Endothelial cell (in vitro differentiated cells): ENCODE measurements at regions not wholly inside any gene's neighbourhood (a gene's known extent, or its start where the extent isn't known, plus 50 kb on each side); places are given as distances from the start of the nearest gene placed in this dataset.

Experiments
- DNase-seq: peaks from one replicate; pipeline ENCODE4 v3.0.0; 2021; ENCODE audit warnings: low spot score
- H3K27ac Mint-ChIP-seq: one replicate; pipeline ENCODE4 v1.8.0; 2021; ENCODE audit warnings: mixed read lengths, inconsistent platforms; ENCODE audit not compliant: unreplicated experiment
- H3K27me3 Mint-ChIP-seq: one replicate; pipeline ENCODE4 v1.8.0; 2021; ENCODE audit warnings: mild to moderate bottlenecking, moderate library complexity, mixed read lengths, inconsistent platforms; ENCODE audit not compliant: unreplicated experiment
- H3K36me3 Mint-ChIP-seq: one replicate; pipeline ENCODE4 v1.8.0; 2021; ENCODE audit warnings: mild to moderate bottlenecking, low read depth, mixed read lengths, inconsistent platforms; ENCODE audit not compliant: unreplicated experiment
- H3K4me1 Mint-ChIP-seq: one replicate; pipeline ENCODE4 v1.8.0; 2021; ENCODE audit warnings: mild to moderate bottlenecking, mixed read lengths, inconsistent platforms; ENCODE audit not compliant: unreplicated experiment
- H3K4me3 Mint-ChIP-seq: one replicate; pipeline ENCODE4 v1.8.0; 2021; ENCODE audit warnings: mild to moderate bottlenecking, mixed read lengths, inconsistent platforms; ENCODE audit not compliant: unreplicated experiment
- H3K9me3 Mint-ChIP-seq: one replicate; pipeline ENCODE4 v1.8.0; 2021; ENCODE audit warnings: mixed read lengths, inconsistent platforms; ENCODE audit not compliant: unreplicated experiment
- CTCF ChIP-seq: fragments of 200-600 bp; sonication (generic); IDR thresholded peaks from one replicate; pipeline ENCODE4 v1.5.0; 2021; ENCODE audit warnings: antibody characterized with exemption; ENCODE audit not compliant: unreplicated experiment

GRCh38 chr6:150686566-150686965 lies 86.9 kb downstream of the PLEKHG1 start:
- Mint-ChIP-seq H3K27me3 (peaks cover 12% of the 10 kb centered on the region), H3K9me3 (no peaks in the 10 kb centered on the region), H3K4me1 (peaks cover 64% of the 10 kb centered on the region), H3K27ac (no peak overlapping the region), H3K4me3 (no peak overlapping the region), H3K36me3 (peaks cover 32% of the 10 kb centered on the region)
- no peak for DNase-seq
- no peak for TF ChIP-seq CTCF

DNA sequence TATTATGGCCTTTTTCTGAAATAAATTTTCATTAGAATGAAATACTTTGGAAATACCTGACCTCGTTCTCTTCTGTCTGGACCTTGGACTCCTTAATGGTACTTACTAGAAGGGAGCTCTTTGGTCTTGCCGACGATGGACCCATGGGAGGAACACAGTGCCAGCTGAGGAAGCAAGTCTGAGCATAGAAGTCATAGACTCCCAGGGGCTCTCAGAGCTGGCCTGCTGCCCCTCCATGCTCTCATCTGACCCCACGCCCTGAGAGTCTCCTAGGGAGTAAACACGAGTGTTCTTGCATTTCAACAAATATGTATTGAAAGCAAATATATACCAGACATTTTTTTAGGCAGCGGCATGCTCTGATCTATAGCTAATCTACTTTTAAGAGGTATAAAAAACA lies 87.8 kb downstream of the PLEKHG1 start:
- H3K4me1 Mint-ChIP-seq, result peaks cover 57% of the 10 kb centered on the region
- peak overlapping the region; percentile 27 for H3K4me3 Mint-ChIP-seq
- H3K27ac Mint-ChIP-seq, result no peak overlapping the region
- H3K27me3 Mint-ChIP-seq, result peaks cover 8% of the 10 kb centered on the region
- no peak for TF ChIP-seq CTCF
- H3K9me3 Mint-ChIP-seq, result no peaks in the 10 kb centered on the region
- peaks cover 24% of the 10 kb centered on the region for H3K36me3 Mint-ChIP-seq
- DNase-seq, result no peak

- Mint-ChIP-seq H3K4me3 (no peak overlapping the region), H3K27me3 (peaks cover 1% of the 10 kb centered on the region), H3K4me1 (peaks cover 43% of the 10 kb centered on the region), H3K27ac (no peak overlapping the region), H3K36me3 (peaks cover 10% of the 10 kb centered on the region), H3K9me3 (no peaks in the 10 kb centered on the region)
- no peak for DNase-seq
- no peak for TF ChIP-seq CTCF
Observed at GRCh38 chr6:150689900-150690590, 90.4 kb downstream of the PLEKHG1 start.

DNA sequence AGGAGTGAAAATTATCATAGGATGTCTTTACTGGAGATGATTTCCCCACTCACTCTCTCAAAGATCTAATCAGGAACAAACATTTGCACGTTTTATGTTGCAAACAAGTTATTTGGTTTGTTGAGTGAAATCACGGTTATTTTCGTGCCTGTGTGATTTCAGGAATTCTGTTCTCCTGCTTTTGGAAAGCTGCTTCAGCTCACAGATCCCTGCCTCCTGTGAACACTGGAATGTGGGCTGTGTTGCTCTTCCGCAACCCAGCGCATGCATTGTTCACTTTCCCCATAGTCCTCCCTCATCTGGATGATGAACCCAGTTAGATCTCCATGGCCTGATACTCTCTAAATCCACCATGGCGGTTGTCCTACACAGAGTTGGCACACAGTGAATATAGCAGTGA lies 91.0 kb downstream of the PLEKHG1 start:
- no peaks in the 10 kb centered on the region for H3K9me3 Mint-ChIP-seq
- H3K27ac Mint-ChIP-seq, result peak overlapping the region; percentile 13
- no peak overlapping the region for H3K4me3 Mint-ChIP-seq
- TF ChIP-seq CTCF, result no peak
- no peak for DNase-seq
- H3K27me3 Mint-ChIP-seq, result no peaks in the 10 kb centered on the region
- peaks cover 7% of the 10 kb centered on the region for H3K36me3 Mint-ChIP-seq
- peaks cover 47% of the 10 kb centered on the region for H3K4me1 Mint-ChIP-seq

DNA sequence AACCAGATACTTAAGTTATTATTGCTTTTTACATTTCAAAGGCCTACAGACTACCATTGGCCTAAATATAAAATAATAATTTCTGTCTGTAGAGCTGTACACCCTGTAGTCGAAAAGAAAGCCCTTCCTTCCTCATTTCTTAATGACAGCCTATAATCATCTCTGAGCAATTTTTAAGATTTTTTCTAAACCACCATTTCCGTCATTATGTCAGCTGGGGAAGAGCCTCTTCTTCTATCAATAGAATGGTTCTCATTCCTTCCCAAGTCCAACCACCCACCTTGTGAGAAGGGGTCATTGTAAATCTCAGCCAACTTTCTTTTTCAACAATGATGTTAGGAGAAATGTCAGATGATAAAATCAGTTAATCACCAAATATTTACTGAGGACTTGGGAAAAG lies 91.8 kb downstream of the PLEKHG1 start:
- no peak for DNase-seq
- Mint-ChIP-seq H3K27me3 (no peaks in the 10 kb centered on the region), H3K36me3 (peaks cover 8% of the 10 kb centered on the region), H3K4me3 (no peak overlapping the region), H3K9me3 (no peaks in the 10 kb centered on the region), H3K27ac (peak overlapping the region; percentile 37), H3K4me1 (peaks cover 50% of the 10 kb centered on the region)
- TF ChIP-seq CTCF, result no peak
